ENCODE measurements at regions not wholly inside any gene's neighbourhood (a gene's known extent, or its start where the extent isn't known, plus 50 kb on each side); places are given as distances from the start of the nearest gene placed in this dataset.

DNA sequence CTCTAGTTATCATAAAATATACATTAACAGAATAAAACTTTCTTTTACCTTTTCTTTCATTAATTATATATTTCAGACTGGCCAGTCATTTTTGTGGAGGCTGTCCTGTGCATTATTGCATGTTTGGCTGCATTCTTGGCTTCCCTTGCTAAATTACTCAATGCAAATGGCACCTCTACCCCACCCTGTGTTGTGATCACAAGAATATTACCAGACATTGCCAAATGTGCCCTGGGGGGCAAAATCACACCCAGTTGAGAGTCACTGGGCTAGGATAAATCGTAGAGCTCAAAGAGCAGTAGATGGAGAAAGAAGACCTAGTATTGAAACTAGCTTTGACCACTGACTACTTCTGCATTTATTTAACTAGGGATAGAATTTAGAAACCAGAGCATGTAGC lies 1257.8 kb upstream of the TENM4 start:
- no peak for TF ChIP-seq CTCF (IDR thresholded peaks at IDR 0.05; ENCODE audit: low read depth, low read length)

DNA sequence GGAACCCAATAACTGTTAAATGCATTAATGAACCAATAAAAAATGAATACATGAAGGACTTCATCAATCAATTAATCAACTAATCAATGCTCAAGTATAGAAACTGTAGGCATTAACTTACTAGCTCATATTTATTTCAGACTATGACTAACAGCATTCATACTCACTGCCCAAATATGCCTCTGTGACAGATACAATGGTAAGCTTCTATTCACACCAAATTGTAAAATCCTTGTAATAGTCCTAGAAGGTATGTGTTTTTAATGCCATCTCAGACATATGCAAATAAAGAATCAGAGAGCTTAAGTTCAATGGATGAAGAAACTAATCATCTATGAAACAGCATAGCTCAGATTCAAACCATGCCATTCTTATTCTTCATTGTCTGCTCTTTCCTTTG lies 1253.6 kb upstream of the TENM4 start:
- TF ChIP-seq CTCF (IDR thresholded peaks at IDR 0.05; ENCODE audit: low read depth, low read length), result no peak
- DNase-seq (ENCODE audit: extremely low read depth, low read depth), result no peak

More for the DNA sequence above, 1257.8 kb upstream of the TENM4 start:
- DNase-seq (ENCODE audit: extremely low read depth, low read depth), result no peak

- DNase-seq (ENCODE audit: extremely low read depth, low read depth), result no peak
- TF ChIP-seq CTCF (IDR thresholded peaks at IDR 0.05; ENCODE audit: low read depth, low read length), result no peak
Observed at GRCh38 chr11:80687941-80688340, 1247.1 kb upstream of the TENM4 start.

DNA sequence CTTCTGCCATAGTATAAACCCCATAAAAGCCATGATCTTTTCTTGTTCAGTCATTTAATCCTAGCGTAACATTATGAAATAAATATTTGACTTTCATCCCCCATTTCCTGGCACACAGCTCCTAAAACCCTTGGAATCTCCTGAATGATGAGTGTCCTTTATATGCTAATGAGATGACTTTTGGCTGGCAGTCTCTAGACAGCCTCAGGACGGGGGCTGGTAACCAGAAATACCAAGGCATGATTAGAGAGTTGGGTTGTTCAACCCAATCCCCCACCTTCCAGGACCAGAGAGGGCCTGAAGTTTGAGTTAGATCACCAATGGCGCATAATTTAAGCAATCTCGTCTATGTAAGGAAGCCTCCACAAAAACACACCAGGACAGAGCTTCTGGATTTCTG lies 1246.1 kb upstream of the TENM4 start:
- DNase-seq (ENCODE audit: extremely low read depth, low read depth), result no peak
- no peak for TF ChIP-seq CTCF (IDR thresholded peaks at IDR 0.05; ENCODE audit: low read depth, low read length)

DNA sequence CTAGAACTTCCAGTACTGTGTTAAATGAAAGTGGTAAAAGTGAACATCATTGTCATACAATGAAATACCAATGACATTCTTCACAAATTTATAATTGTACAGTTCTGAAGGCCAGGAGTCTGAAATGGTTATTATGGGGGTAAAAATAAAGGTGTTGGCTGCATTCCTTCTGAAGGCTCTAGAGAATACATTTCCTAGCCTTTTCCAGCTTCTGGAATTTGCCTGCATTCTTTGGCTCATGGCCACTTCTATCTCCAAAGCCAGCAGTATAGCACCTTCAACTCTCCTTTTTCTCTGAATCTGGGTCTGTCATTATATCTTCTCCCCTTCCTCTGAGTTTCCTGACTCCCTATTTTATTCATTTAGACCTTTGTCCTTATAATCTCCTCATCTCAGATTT lies 1232.7 kb upstream of the TENM4 start:
- DNase-seq (ENCODE audit: extremely low read depth, low read depth), result no peak
- no peak for TF ChIP-seq CTCF (IDR thresholded peaks at IDR 0.05; ENCODE audit: low read depth, low read length)

DNA sequence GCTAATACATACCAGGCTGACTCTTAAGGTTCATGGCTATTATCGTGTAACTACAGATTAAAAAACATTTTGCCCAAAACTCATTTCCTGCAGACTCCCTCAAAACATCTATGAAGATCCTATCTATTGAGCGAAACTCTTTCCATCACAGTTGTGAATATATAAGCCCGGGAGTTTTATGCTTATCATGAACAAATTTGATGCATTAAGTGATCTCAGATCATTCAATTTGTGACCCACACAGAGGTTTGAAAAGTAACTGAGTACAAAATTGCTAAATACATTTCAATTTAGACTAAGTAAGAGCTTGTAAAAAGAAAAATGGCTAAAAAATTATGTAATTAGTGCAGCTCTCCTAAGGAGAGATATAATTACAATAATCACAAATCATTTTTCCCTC lies 1228.8 kb upstream of the TENM4 start:
- TF ChIP-seq CTCF (IDR thresholded peaks at IDR 0.05; ENCODE audit: low read depth, low read length), result no peak
- no peak for DNase-seq (ENCODE audit: extremely low read depth, low read depth)

GRCh38 chr11:80668039-80668438 lies 1227.2 kb upstream of the TENM4 start:
- DNase-seq (ENCODE audit: extremely low read depth, low read depth), result no peak
- no peak for TF ChIP-seq CTCF (IDR thresholded peaks at IDR 0.05; ENCODE audit: low read depth, low read length)

Data from AG09319 (cell line).